SK-N-SH (cell line): ENCODE measurements at regions not wholly inside any gene's neighbourhood (a gene's known extent, or its start where the extent isn't known, plus 50 kb on each side); places are given as distances from the start of the nearest gene placed in this dataset.

Experiments used
- CTCF ChIP-seq: fragments of 200-600 bp; sonication (generic); IDR thresholded peaks from 2 replicates; pipeline ENCODE4 v1.6.1; 2017; ENCODE audit warnings: antibody characterized with exemption, mild to moderate bottlenecking, moderate library complexity
- EZH2phosphoT487 ChIP-seq: fragments of 200-600 bp; sonication (generic); IDR thresholded peaks from 2 replicates; pipeline ENCODE4 v1.6.1; 2017; ENCODE audit warnings: low read depth, mixed run types, mild to moderate bottlenecking, antibody characterized with exemption, moderate library complexity, borderline replicate concordance
- POLR2AphosphoS5 ChIP-seq: IDR thresholded peaks from 2 replicates; pipeline ENCODE4 v1.6.1; 2012; ENCODE audit warnings: low read depth, low read length
- REST ChIP-seq: IDR thresholded peaks from 2 replicates; pipeline ENCODE4 v1.6.1; 2012; ENCODE audit warnings: mild to moderate bottlenecking, low read depth, low read length, moderate library complexity

GRCh38 chr12:127567531-127567930 lies 699.4 kb upstream of the TMEM132C start:
- TF ChIP-seq REST (no peak), CTCF (no peak), POLR2AphosphoS5 (no peak), EZH2phosphoT487 (no peak)
